ENCODE measurements at regions not wholly inside any gene's neighbourhood (a gene's known extent, or its start where the extent isn't known, plus 50 kb on each side); places are given as distances from the start of the nearest gene placed in this dataset.
"Not testable (repeated sequence)": the region's sequence is repeated elsewhere in the genome, so short reads cannot be mapped to it uniquely, and the experiment has no call there.

DNA sequence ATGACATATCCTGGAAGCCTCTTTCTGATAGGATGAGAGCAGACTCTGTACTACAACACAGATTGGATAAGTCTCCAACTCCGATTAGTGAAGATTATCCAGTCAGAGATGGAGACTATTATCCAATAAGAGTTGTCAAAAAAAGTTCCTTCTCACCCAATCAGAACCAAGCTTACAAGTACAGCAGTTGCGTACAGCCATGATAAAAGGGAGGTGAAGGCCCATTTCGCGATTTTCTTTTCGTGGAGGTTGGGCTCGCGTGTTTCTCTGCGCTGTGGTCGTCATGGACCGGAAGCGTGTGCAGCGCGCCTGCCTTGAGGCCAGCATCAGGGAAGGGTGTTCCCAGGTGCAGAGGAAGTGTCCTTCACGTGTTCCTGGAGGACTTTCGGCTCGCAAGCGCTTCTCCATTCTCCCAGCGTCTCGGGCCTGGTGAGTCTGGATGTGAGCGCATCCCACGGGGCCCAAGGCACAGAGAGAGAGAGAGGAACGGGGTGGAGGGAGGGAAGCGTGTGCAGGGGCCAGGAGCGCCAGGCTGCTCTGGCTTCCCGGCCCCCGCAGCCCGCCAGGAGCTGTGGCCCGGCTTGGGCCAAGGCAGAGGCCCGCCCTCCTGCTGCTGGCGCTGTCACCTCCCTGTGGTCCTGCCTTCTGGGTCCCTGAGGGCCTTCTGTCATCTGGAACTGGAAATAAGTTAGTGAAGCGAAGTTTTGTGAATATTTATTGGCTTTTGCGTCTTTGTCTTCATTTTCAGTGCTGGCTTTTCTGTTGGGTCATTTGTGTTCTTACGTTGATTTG, 53.9 kb downstream of the CDRT15L2 start:
- DNase-seq (ENCODE audit: low read depth, low spot score) = not testable (repeated sequence)

DNA sequence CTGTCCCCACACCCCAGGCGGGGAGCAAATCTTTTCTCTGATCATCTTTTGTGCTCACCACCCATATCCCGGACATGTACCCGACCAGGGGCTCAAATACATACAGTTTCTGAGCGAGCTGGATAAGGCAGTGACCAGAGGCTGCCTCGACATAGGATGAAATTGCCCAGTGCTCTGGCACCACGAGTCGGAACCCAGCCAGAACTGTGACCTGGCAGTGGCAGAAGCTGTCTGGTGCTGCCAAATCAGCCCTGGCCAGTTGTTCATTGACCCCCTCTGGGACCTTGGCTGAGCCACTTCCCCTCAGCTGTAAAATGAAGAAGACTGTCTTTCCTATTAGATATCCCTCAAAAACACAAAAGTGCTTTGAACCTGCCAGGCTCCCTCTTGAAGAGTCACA, 60.6 kb downstream of the CDRT15L2 start:
- DNase-seq (ENCODE audit: low read depth, low spot score) = not testable (repeated sequence)

- DNase-seq (ENCODE audit: low read depth, low spot score) = peak; percentile 68
Measured at GRCh38 chr17:20646661-20647272, 67.2 kb downstream of the CDRT15L2 start.

DNA sequence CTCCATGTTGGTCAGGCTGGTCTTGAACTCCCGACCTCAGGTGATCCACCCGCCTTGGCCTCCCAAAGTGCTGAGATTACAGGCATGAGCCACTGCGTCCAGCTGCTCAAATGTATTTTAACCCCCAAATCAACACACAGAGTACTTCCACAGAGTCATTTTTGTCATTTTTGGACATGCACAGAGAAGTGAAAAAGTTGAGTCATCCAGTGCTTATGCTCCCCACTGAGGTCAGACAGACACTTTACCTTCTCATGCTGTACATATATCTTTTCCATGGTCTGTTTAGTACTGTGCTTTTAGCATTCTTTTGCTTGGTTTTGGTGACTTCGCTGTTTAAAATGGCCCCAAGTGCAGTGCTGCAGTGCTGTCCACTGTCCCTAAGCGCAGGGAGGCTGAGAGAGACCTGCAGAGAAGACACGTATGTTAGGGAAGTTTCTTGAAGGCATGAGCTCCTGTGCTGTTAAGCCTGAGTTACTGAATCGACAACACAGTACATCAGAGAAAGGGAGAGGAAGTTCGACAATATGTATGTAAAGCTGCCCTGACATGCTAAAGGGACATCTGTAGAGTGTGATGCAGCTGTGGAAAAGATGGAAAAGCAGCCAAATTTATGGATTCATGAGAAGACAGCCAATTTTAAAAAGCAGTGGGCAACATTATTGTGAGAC, 69.7 kb downstream of the CDRT15L2 start:
- not testable (repeated sequence) for DNase-seq (ENCODE audit: low read depth, low spot score)

- DNase-seq (ENCODE audit: low read depth, low spot score) = not testable (repeated sequence)
Measured at GRCh38 chr17:20651022-20651421, 71.5 kb downstream of the CDRT15L2 start.

DNA sequence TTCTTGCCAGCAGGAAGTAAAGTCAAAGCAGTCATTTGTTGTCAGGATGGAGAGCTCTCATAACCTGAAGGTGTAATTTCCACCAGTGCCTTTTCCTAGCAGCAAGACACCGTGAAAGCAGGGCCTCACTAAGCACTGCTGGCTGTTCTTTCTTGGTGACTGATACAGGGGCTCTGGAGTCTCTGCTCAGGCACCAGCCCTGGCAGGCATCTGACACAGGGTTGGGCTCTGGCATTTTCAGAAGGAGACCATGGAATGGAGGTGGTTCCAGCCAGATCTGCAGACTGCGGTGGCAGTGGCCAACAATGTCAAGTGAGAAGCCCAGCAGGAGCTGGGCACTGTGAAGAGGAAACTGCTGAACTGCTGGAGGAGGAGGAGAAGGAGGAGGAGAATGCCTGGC, 72.2 kb downstream of the CDRT15L2 start:
- peak; percentile 40 for DNase-seq (ENCODE audit: low read depth, low spot score)

- DNase-seq (ENCODE audit: low read depth, low spot score) = not testable (repeated sequence)
Measured at GRCh38 chr17:20653391-20653790, 73.9 kb downstream of the CDRT15L2 start.

- DNase-seq (ENCODE audit: low read depth, low spot score) = not testable (repeated sequence)
Measured at GRCh38 chr17:20654114-20654513, 74.6 kb downstream of the CDRT15L2 start.

DNA sequence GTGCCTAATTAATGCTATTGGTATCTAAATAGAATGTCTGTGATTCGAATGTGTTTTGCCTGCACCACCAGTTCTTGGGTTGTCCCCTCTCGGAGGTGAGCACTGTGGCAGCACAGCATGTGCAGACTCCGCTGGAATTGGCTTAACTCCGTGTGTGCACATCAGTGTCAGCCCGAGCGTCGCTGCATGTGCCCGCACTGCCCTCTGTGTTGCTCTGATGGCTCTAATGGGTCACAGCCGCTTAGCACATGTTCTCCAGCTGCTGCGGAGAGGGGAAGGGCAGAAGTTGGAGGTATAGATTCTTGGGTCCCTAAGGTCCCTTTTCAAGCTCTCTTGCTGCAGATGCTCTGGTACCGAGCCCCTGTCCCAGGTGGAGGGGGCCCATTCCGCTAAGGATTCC, 75.1 kb downstream of the CDRT15L2 start:
- not testable (repeated sequence) for DNase-seq (ENCODE audit: low read depth, low spot score)

DNA sequence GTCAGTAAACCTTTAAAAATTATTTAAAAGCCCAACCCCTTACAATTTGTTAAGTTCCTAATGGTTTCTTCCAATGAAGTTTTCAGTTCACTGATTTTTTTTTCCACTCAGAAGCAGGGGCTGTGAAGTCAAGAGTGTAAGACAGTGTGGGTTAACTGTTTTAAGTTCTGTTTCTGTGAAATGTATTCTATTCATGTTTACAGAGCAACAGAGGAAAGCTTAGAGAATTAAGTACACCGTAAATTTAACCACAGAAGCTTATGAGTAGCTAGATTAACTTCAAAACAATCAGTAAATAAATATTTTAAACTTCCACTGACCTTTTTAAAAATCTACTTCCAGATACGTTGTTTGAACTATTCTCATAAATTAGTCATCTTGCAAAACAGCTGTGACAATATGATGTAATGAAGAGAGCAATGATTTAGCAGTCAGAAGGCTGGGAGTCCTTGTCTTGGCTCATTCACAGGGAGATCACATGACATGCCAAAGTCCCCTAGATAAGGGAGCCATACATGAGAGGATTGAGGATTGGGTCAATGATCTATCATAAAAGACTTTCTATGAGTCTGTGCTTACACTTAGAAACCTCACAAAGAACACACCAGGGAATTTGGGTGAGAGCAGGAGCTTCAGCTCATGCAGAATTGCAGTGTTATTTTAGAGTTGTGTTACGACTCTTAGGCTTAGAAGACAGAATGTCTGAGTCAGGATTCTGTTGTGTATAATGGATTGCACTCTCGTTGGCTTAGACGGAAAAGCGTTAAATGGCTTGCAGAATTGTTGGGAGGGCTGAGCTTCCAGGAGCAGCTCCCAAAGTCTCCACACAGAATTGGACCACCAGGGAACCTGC, 85.8 kb downstream of the CDRT15L2 start:
- DNase-seq (ENCODE audit: low read depth, low spot score) = not testable (repeated sequence)

- DNase-seq (ENCODE audit: low read depth, low spot score) = not testable (repeated sequence)
Measured at GRCh38 chr17:20666689-20667088, 87.2 kb downstream of the CDRT15L2 start.

DNA sequence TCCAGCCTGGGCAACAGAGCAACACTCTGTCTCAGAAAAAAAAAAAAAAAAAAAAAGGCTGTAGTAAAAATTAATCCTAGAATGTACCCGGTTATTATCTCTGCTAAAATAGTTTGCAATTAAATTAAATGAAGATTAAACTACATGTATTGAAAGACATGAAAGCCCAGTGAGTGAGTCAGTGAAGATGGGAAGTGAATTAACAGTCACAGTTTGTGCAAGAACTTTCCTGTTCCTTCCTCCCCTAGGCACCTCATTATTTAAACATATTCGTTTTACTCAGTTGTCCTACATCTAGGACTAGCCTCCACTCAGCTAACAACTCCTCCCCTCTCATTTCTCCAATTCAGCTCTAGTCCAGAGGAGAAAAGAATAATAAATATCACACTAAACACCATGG, 88.2 kb downstream of the CDRT15L2 start:
- not testable (repeated sequence) for DNase-seq (ENCODE audit: low read depth, low spot score)

GRCh38 chr17:20668316-20668715, 88.8 kb downstream of the CDRT15L2 start:
- DNase-seq (ENCODE audit: low read depth, low spot score) = not testable (repeated sequence)

DNA sequence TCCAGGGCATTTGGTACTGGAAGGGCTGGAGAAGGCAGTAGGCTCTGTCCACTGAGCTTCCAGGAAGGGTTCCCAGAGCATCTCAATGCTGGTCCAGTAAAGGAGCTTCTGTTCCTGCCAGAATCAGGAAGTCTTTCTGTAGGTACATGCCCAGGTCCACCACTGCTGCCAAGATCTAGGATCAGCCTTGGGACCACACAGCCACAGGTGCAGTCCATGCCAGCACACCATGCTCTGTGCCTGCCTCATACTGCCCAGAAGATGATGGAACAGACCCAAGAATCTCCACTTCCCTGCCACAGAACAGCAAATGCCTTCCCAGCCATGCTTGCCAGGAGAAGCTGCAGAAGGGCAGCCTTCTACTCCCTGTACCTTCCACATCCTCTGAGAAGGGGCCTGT, 89.3 kb downstream of the CDRT15L2 start:
- not testable (repeated sequence) for DNase-seq (ENCODE audit: low read depth, low spot score)

GRCh38 chr17:20670506-20670905, 91.0 kb downstream of the CDRT15L2 start:
- DNase-seq (ENCODE audit: low read depth, low spot score) = not testable (repeated sequence)

GRCh38 chr17:20674374-20674773, 94.8 kb downstream of the CDRT15L2 start:
- DNase-seq (ENCODE audit: low read depth, low spot score) = not testable (repeated sequence)

DNA sequence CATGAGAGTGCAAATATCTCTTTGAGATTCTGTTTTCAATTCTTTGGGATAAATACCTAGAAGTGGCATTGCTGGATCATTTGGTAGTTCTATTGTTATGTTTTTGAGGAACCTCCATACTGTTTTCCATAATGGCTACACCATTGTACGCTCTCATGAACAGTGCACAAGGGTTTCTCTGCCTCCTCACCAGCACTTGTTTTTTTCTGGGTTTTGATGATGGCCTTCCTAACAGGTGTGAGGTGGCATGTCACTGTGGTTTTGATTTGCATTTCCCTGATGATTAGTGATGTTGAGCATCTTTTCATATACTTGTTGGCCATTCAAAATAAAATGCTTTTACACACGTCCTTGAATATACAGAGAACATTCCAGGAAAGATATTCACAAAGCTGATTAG, 96.2 kb downstream of the CDRT15L2 start:
- DNase-seq (ENCODE audit: low read depth, low spot score) = not testable (repeated sequence)

- peak; percentile 56 for DNase-seq (ENCODE audit: low read depth, low spot score)
Measured at GRCh38 chr17:20676656-20677055, 97.1 kb downstream of the CDRT15L2 start.

DNA sequence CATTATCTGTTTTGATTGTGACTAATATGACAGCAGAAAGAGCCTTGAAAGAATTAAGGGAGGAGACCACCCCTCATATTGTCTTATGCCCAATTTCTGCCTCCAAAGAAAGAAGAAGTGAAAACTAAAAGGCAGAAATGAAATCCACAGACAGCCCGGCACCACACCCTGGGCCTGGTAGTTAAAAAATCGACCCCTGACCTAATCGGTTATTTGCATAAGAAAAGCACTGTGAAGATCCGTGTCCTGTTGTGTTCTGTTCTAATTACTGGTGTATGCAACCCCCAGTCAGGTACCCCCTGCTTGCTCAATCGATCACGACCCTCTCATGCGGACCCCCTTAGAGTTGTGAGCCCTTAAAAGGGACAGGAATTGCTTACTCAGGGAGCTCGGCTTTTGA, 97.9 kb downstream of the CDRT15L2 start:
- DNase-seq (ENCODE audit: low read depth, low spot score) = not testable (repeated sequence)

GRCh38 chr17:20678424-20678823, 98.9 kb downstream of the CDRT15L2 start:
- DNase-seq (ENCODE audit: low read depth, low spot score) = not testable (repeated sequence)
